H1 (cell line): ENCODE measurements at regions not wholly inside any gene's neighbourhood (a gene's known extent, or its start where the extent isn't known, plus 50 kb on each side); places are given as distances from the start of the nearest gene placed in this dataset.
A peak's percentile ranks its signal among the peaks of the same experiment; 100 is the strongest.

Source experiments
- CTCF ChIA-PET: fragments of 300-600 bp; sonication (Branson Sonifier 250); formaldehyde crosslinking; loops from one replicate; lab custom pipeline; 2021; ENCODE audit not compliant: partially characterized antibody; lab: Charles Lee
- POLR2A ChIA-PET: fragments of 300-600 bp; sonication (Branson Sonifier 250); formaldehyde crosslinking; loops from one replicate; lab custom pipeline; 2021; ENCODE audit warnings: inconsistent platforms; ENCODE audit not compliant: partially characterized antibody; lab: Charles Lee
- DNase-seq, 2 experiments: peaks; one replicate each; pipeline versions ENCODE4 v3.0.0 to v3.0.0-alpha.2; 2010 to 2022; ENCODE audit warnings: low spot score in 2 of 2, low read depth in 1 of 2, mixed read lengths in 1 of 2
- FAIRE-seq: peaks from 2 replicates; lab custom pipeline; 2011; peaks lifted over from hg19 to GRCh38; lab: Jason Lieb, UNC
- H2AFZ ChIP-seq: 2 replicates; pipeline ENCODE4 v1.8.1; 2012; ENCODE audit warnings: low read length, inconsistent platforms
- H2AK5ac ChIP-seq: 2 replicates; pipeline ENCODE4 v1.6.1; 2013; ENCODE audit warnings: low read depth, low read length
- H2BK120ac ChIP-seq: replicated peaks from 2 replicates; pipeline ENCODE3; 2013; ENCODE audit warnings: low read depth, low read length, inconsistent platforms
- H2BK12ac ChIP-seq: 2 replicates; pipeline ENCODE4 v1.6.1; 2013; ENCODE audit warnings: low read depth, low read length
- H2BK15ac ChIP-seq: 2 replicates; pipeline ENCODE4 v1.6.1; 2013; ENCODE audit warnings: low read length
- H2BK20ac ChIP-seq: 2 replicates; pipeline ENCODE4 v1.6.1; 2013; ENCODE audit warnings: low read length
- H2BK5ac ChIP-seq: 2 replicates; pipeline ENCODE4 v1.6.1; 2013; ENCODE audit warnings: low read depth, low read length
- H3K14ac ChIP-seq: 2 replicates; pipeline ENCODE4 v1.6.1; 2013; ENCODE audit warnings: inconsistent platforms; ENCODE audit not compliant: insufficient read length
- H3K18ac ChIP-seq: 2 replicates; pipeline ENCODE4 v1.6.1; 2013; ENCODE audit warnings: low read length; ENCODE audit errors: extremely low read depth
- H3K23ac ChIP-seq: 2 replicates; pipeline ENCODE4 v1.6.1; 2013; ENCODE audit warnings: inconsistent platforms; ENCODE audit not compliant: insufficient read length
- H3K23me2 ChIP-seq: 2 replicates; pipeline ENCODE4 v1.6.1; 2013; ENCODE audit warnings: low read depth, low read length
- H3K27ac ChIP-seq: 2 replicates; pipeline ENCODE4 v1.6.1; 2011; ENCODE audit warnings: low read depth, low read length, inconsistent platforms
- H3K27me3 ChIP-seq, 4 experiments: replicated peaks in 1 of 4; 1 replicate in 1 of 4; 2 replicates in 3 of 4; pipeline versions ENCODE4 v1.6.1 to v1.8.1; 2011 to 2013; ENCODE audit warnings: low read length in 3 of 4, mild to moderate bottlenecking in 3 of 4, inconsistent platforms in 2 of 4, mixed read lengths in 2 of 4, moderate library complexity in 1 of 4; ENCODE audit not compliant: control insufficient read depth in 3 of 4, insufficient read depth in 3 of 4; ENCODE audit errors: extremely low read depth in 1 of 4
- H3K36me3 ChIP-seq, 4 experiments: 2 replicates each; pipeline versions ENCODE4 v1.6.1 to v1.8.1; 2011 to 2013; ENCODE audit warnings: mild to moderate bottlenecking in 4 of 4, low read length in 3 of 4, moderate library complexity in 2 of 4, control low read depth in 1 of 4, inconsistent platforms in 1 of 4; ENCODE audit not compliant: insufficient read depth in 4 of 4, control insufficient read depth in 2 of 4
- H3K4ac ChIP-seq: replicated peaks from 2 replicates; pipeline ENCODE3; 2013; ENCODE audit warnings: low read length, low read depth, mixed read lengths, inconsistent platforms; ENCODE audit not compliant: insufficient read length
- H3K4me1 ChIP-seq, 4 experiments: replicated peaks in 1 of 4; 1 replicate in 1 of 4; 2 replicates in 3 of 4; pipeline versions ENCODE4 v1.6.1 to v1.8.1; 2011 to 2013; ENCODE audit warnings: low read length in 3 of 4, inconsistent platforms in 2 of 4, mixed read lengths in 1 of 4; ENCODE audit not compliant: insufficient read depth in 4 of 4, control insufficient read depth in 3 of 4
- H3K4me2 ChIP-seq, 2 experiments: 2 replicates each; pipeline versions ENCODE4 v1.6.1 to v1.8.1; 2011 to 2013; ENCODE audit warnings: low read depth in 2 of 2, low read length in 2 of 2, control low read depth in 1 of 2, inconsistent platforms in 1 of 2, mild to moderate bottlenecking in 1 of 2; ENCODE audit not compliant: insufficient read depth in 1 of 2
- H3K4me3 ChIP-seq, 4 experiments: fragments of 200-600, 300-600 bp in 1 of 4; sonication (generic), shearing (Covaris generic), sonication (Bioruptor Twin) in 1 of 4; 2 replicates each; pipeline versions ENCODE4 v1.5.1 to v1.8.1; 2011 to 2016; ENCODE audit warnings: low read length in 4 of 4, low read depth in 3 of 4, control low read depth in 2 of 4, inconsistent platforms in 2 of 4, mild to moderate bottlenecking in 2 of 4, mixed read lengths in 1 of 4, moderate library complexity in 1 of 4; ENCODE audit not compliant: insufficient read depth in 2 of 4; ENCODE audit errors: extremely low read depth in 1 of 4
- H3K56ac ChIP-seq: replicated peaks from 2 replicates; pipeline ENCODE3; 2013; ENCODE audit warnings: low read depth, mild to moderate bottlenecking, mixed read lengths, low read length, inconsistent platforms; ENCODE audit not compliant: insufficient read length
- H3K79me1 ChIP-seq: 2 replicates; pipeline ENCODE4 v1.6.1; 2013; ENCODE audit warnings: low read depth, low read length, control low read depth
- H3K79me2 ChIP-seq, 2 experiments: 2 replicates each; pipeline versions ENCODE4 v1.6.1 to v1.8.1; 2012 to 2013; ENCODE audit warnings: low read length in 2 of 2, mild to moderate bottlenecking in 2 of 2, inconsistent platforms in 1 of 2; ENCODE audit not compliant: insufficient read depth in 2 of 2, control insufficient read depth in 1 of 2
- H3K9ac ChIP-seq, 4 experiments: replicated peaks in 1 of 4; 1 replicate in 1 of 4; 2 replicates in 3 of 4; pipeline versions ENCODE4 v1.6.1 to v1.8.1; 2011 to 2013; ENCODE audit warnings: low read depth in 3 of 4, low read length in 3 of 4, control low read depth in 2 of 4, mild to moderate bottlenecking in 2 of 4, moderate library complexity in 2 of 4, inconsistent platforms in 1 of 4; ENCODE audit errors: extremely low read depth in 1 of 4
- H3K9me3 ChIP-seq, 2 experiments: 2 replicates each; pipeline versions ENCODE4 v1.6.1 to v1.8.1; 2012 to 2013; ENCODE audit warnings: mild to moderate bottlenecking in 2 of 2, moderate library complexity in 2 of 2, control low read depth in 1 of 2, inconsistent platforms in 1 of 2, low read depth in 1 of 2, low read length in 1 of 2, mixed read lengths in 1 of 2; ENCODE audit not compliant: insufficient read depth in 2 of 2
- H4K20me1 ChIP-seq, 2 experiments: replicated peaks in 1 of 2; 2 replicates each; pipeline versions ENCODE3 to v1.8.1; 2011 to 2013; ENCODE audit warnings: inconsistent platforms in 2 of 2, low read length in 2 of 2, mild to moderate bottlenecking in 1 of 2; ENCODE audit not compliant: insufficient read depth in 2 of 2, control insufficient read depth in 1 of 2
- H4K5ac ChIP-seq: 2 replicates; pipeline ENCODE4 v1.6.1; 2013; ENCODE audit warnings: low read length, low read depth, mixed read lengths, inconsistent platforms; ENCODE audit not compliant: insufficient read length
- H4K8ac ChIP-seq: 2 replicates; pipeline ENCODE4 v1.8.0; 2013; ENCODE audit warnings: mild to moderate bottlenecking, moderate library complexity, low read length, inconsistent platforms; ENCODE audit not compliant: insufficient read depth; ENCODE audit errors: extremely low read depth
- H4K91ac ChIP-seq: replicated peaks from 2 replicates; pipeline ENCODE3; 2013; ENCODE audit warnings: low read length, mixed read lengths, inconsistent platforms; ENCODE audit not compliant: insufficient read length
- CBX8 ChIP-seq: fragments of 300-800, 300-1000 bp; sonication (generic); IDR thresholded peaks from 2 replicates; pipeline ENCODE4 v1.7.1; 2016; ENCODE audit warnings: low read depth, low read length, borderline replicate concordance
- WGBS, 2 experiments: shearing (Covaris generic) in 1 of 2; methylation state at CpG; one replicate each; pipeline versions ENCODE4 v1.1.6 to v1.1.7; 2013 to 2015; ENCODE audit warnings: low lambda C conversion rate in 2 of 2, mixed read lengths in 2 of 2, inconsistent platforms in 1 of 2, low coverage in 1 of 2, missing lambda C conversion rate in 1 of 2; ENCODE audit not compliant: insufficient replicate concordance in 2 of 2, insufficient coverage in 1 of 2, insufficient read length in 1 of 2; ENCODE audit errors: extremely low coverage in 1 of 2, missing lambda C conversion rate in 1 of 2; 5-methylcytosine and 5-hydroxymethylcytosine counted together

- Histone ChIP-seq H4K20me1 (no peaks in the 10 kb centered on the region), H3K9ac (no peak overlapping the region), H3K23ac (no peak overlapping the region), H2BK20ac (no peak overlapping the region), H3K27me3 (no peaks in the 10 kb centered on the region), H3K4me3 (peak overlapping the region in 1 of 4 experiments; percentile 27; a peak in 1 of 8 replicates), H3K79me1 (no peaks in the 10 kb centered on the region), H3K27ac (0 out of 2 replicates have a peak overlapping the region, but pooled peaks have one; percentile 1), H2BK5ac (no peak overlapping the region; the same call in 1 of the 2 replicates), H2AFZ (peak overlapping the region; percentile 74; the same call in 1 of the 2 replicates), H3K4ac (no peak overlapping the region), H2AK5ac (no peak overlapping the region), H3K23me2 (no peaks in the 10 kb centered on the region), H3K18ac (peak overlapping the region; percentile 4; the same call in 1 of the 2 replicates), H3K14ac (no peak overlapping the region), H2BK12ac (no peak overlapping the region), H4K8ac (no peak overlapping the region), H2BK120ac (no peak overlapping the region), H3K4me1 (peaks cover 2 to 14% (median 6%) of the 10 kb centered on the region in 4 experiments; a peak in 6 of 7 replicates), H4K91ac (no peak overlapping the region), H3K4me2 (peak overlapping the region; percentile 30 to 35; a peak in 1 of 4 replicates), H3K56ac (no peak overlapping the region), H3K9me3 (no peaks in the 10 kb centered on the region), H3K79me2 (no peaks in the 10 kb centered on the region), H2BK15ac (no peak overlapping the region), H3K36me3 (no peaks in the 10 kb centered on the region), H4K5ac (peak overlapping the region; percentile 13)
- CTCF ChIA-PET = interaction anchor here (1.5 kb wide), 1 partner anchor 20 kb away, joined by 3 read pairs; no protein-coding TSS in a partner anchor
- TF ChIP-seq CBX8 = no peak
- DNase-seq (no peak), FAIRE-seq (no peak)
- WGBS, 2 experiments = 90% methylated on average over 2 of the region's 2 CpGs; no CpG with 5 or more reads in 1 of the 2 experiments
- POLR2A ChIA-PET = no interaction called here
Observed at GRCh38 chr2:212941361-212941760, 210.1 kb downstream of the IKZF2 start.
